Activated CD4-positive, alpha-beta T cell treated with anti-CD3 and anti-CD28 coated beads, Interleukin-2, amount 50 U/mL, for 16 hours (primary cell): ENCODE measurements at regions not wholly inside any gene's neighbourhood (a gene's known extent, or its start where the extent isn't known, plus 50 kb on each side); places are given as distances from the start of the nearest gene placed in this dataset.

Experiments
- DNase-seq: peaks from one replicate; pipeline ENCODE4 v3.0.0-alpha.2; 2020

DNA sequence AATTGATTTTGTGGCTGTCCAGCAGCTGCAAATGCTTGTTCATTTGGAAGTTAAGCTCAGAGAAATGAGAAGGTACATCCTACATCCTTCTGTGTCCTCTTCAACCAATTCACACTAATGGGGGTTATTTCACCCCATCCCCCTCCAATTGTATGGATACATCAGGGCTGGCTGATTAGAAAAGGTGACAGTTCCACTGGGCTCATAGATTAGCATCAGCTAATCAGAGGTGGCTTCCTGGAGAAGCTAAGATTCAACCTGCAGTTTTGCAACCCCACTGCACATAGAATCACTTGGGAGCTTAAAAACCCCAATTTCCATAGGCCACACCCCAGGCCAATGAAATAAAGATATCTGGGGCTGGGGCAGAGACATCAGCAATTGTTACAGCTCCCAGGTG, 217.7 kb upstream of the TLE3 start:
- no peak for DNase-seq

DNA sequence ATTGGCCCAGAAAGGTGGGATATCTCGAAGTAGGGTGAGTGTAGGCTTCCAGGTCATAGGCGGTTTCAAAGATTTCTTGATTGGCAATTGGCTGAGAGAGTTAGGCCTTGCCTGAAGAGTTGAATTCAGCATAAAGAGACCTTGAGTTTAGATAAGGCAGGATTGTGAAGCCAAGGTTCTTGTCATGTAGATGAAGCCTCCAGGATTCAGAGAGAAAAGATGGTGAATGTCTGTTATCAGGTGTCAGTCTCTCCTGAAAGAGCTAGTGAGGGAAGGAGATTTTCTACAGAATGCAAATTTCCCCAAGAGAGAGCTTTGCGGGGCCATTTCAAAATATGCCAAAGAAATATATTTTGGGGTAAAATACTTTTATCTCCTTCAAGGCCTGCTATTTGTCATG, 217.0 kb upstream of the TLE3 start:
- no peak for DNase-seq

DNA sequence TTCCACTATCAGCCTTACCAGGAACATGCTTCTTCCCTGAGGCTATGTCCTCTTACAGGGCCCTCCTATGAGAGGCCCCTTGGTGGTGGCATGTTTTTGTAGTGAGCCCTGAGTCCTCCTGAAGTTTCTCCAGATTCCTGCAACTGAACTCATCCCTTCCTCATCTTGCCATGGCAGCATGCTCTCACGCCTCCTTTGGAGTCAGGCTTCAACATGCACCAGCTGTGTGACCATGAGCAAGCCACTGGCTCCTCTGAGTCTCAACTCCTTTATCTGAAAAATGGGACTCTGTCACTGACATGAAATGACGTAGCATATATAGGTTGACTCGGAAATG, 216.3 kb upstream of the TLE3 start:
- DNase-seq, result no peak

DNA sequence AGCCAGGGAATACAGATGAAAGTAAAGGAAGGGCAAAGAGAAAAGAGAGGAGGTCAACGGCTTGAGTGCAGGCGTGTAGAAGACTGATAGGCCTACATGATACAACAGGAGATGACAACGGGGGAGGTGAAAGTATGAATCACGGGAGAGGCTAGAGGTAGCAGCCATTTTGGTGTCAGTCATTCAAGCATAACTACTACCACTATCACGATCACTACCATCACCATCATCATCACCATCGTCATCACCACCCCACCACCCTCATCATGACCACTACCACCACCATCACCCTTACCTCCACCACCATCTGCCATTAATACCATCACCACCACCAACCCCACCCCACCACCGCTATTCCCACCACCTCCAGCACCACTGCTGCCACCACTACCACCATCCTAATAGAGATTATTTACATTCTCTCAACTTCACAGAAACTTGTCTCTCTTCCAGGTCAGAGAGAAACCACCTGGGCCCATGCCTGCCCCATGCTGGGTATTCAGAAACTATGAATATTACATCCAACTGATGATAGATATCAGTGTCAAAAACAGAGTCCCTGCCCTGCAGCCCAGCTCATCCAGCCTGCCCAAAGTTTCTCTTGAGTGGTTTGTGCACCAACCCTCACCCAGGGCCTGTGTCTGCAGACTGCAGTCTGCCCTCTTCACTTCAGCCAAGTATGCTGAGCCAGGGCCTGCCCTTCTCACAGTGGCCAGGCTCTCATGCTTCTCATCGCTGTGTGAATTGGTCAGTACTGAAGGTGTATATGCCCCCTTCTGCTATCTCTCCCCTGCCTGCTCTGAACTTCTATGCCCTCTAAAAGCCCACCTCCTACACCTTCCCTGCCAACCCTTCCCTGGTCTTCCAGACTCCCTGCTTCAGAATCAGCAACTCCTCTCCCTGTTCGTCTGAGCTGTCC, 215.6 kb upstream of the TLE3 start:
- no peak for DNase-seq

DNA sequence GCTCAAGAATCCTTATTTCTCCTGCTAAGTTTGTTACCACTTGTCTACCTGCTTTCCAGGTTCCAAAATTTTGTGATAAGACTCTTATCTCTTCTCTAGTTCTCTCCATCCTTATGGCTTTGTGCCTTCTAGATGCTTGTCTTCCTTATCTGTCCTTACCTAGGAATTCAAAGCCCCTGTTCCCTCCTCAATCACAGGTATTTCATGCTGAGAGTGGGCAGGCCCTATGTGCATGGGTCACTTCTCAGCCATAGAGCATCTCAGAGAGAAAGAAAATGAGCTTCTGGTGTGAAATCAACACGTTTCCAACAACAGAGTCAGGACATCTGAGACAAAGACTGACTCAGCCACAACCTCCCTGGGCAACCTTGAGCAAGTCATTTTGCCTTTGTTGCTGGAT, 214.1 kb upstream of the TLE3 start:
- DNase-seq, result no peak

DNA sequence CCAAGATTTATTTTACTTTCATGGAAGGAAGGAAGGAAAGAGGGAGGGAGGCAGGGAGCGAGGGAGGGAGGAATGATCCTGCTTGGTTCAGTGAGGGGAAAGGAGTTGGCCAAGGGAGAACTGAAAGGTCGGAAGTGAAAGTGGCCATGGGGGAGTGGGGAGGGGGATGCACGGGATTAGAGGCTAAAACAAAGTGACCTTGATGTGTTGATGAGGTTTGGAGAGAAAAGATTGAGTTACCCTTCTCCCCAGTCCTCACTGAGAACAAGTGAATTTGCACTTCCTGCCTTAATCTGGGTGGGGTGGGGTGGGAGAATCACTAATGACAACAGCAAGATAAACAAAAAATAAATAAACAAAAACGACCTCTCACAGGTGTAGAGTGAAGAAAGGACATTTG, 212.0 kb upstream of the TLE3 start:
- no peak for DNase-seq

DNA sequence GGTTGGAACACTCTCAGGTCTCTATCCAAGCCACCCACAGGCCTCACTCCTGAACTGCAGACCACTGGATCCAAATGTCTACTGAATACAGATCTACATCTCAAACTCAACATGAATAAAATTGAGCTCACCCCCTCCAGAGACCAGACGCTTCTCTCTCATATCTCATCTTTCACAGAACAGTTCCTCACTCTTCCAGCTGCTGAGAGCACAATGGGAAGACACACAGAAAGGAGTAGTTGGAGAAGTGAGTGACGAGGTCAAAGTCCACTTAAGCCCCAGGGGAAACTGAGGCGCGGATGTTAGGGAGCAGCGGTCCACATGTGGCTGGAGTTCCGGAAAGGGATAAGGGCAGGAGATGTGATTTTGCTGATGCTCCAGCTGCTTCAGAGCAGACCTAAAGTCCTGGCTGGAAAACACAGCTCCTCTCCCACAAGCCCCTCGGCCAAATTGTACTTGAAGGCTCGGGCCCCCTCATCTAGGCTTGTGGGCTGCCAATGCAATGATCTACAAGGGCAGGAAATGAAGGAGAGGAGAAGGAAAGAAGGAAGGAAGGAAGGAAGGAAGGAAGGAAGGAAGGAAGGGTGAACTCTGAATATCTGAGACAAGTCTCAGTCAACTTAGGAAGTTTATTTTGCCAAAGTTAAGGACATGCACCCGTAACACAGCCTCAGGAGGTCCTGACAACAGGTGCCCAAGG, 211.2 kb upstream of the TLE3 start:
- no peak for DNase-seq

DNA sequence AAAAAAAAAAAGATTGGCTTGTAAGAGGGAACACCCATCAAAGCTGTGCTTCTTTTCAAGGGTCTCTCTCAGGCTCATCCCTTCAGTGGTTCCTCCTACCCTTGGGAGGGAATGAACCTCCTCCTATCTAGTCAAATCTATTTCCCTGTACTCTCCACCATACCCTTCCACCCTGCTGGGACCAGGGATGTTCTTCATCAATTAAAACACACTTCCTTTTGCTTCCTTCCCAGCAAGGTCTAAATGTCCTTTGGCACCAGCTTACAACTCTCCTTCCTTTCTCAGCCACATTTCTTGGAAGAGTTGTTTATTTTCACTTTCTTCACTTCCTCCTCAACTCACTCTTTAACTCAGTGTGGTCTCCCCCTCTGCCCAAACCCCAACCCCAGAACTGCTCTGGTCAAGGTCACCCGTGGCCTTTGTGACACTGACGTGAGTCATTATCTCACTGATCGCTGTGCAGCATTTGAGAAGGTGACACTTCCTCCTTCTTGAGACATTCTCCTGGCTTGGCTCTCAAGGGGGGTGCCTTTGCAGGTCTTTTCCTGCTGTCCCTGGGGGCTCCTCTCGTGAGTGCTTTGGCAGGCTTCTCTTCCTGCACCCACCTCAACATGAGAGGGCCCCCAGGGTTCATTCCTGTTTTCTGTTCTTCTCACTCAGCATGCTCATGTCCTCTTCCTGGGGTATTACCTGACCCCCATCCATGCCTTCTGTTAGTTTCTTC, 210.5 kb upstream of the TLE3 start:
- DNase-seq, result peak; percentile 47

DNA sequence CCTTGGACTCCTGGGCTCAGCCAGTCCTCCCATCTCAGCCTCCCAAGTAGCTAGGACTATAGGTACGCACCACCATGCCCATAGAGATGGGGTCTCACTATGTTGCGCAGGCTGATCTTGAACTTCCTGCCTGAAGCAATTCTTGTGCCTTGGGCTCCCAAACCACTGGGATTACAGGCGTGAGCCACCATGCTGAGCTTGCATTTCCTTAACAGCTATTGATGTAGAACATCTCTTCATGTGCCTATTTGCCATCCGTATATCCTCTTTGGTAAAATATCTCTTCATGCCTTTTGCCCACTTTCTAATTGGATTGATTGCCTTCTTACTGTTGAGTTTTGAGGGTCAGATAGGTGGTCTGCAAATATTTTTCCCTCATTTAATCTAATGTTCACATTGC, 208.9 kb upstream of the TLE3 start:
- no peak for DNase-seq

DNA sequence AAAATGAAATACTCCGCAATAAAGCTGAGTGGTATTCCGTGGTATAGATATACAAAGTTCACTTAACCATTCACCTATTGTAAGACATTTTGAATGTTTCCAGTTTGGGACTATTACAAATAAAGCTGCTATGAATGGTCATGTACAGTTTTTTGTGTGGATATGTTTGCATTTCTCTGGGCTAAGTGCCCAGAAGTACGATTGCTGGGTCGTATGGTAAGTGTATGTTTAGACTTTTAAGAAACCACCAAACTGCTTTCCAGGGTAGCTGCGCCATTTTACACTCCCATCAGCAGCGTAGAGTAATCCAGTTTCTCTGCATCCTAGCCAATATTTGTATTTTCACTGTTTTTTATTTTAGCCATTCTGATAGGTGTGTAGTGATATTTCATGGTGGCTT, 208.4 kb upstream of the TLE3 start:
- DNase-seq, result no peak

DNA sequence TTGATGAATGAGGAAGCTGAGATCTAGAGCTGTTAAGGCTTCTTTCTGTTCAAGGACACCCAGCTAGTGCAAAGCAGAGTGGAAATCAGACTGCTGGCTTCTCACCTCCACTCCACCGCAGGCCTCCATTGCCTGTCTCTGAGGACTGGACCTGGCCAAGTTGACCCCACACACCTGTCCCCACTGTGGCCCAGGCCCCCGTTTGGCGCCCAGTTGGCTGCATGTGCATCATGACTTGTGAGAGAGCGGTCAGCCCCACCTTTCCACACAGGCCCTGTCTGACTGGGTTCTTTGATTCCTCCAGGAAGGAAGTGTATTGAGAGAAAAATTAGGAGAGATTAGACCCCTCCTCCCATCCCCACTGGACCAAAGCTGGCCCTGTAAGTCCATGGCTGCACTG, 206.3 kb upstream of the TLE3 start:
- no peak for DNase-seq

DNA sequence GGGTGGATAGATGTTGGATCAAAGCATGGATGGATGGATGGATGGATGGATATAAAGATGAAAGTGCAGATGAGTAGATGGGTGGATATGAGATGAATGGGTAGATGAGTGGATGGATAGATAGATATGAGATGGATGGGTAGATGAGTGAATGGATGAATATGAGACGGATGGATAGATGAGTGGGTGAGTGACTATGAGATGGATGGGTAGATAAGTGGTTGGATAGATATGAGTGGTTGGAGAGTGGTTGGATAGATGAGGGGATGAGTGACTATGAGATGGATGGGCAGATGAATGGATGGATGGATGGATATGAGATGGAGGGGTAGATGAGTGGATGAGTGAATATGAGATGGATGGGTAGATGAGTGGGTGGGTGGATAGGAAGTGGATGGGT, 204.6 kb upstream of the TLE3 start:
- DNase-seq, result no peak

DNA sequence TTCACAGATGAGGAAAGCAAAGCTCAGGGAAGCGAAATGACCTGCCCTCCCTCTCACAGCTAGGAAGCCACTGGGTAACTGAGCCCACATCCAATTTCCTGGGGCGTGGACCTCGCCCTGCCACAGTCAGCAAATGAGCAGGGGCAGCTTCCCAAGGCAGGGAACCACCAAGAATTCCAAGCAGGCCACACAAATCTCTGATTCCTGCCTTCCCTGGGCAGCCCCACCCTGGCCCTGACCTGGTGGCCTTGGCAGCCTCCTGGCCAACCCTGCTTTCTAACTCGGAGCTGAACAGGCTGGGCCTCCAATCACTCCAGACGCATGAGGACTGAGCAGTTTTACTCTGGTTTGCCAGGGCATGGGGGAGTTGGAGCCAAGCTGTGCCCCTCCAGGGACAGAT, 203.7 kb upstream of the TLE3 start:
- no peak for DNase-seq

DNA sequence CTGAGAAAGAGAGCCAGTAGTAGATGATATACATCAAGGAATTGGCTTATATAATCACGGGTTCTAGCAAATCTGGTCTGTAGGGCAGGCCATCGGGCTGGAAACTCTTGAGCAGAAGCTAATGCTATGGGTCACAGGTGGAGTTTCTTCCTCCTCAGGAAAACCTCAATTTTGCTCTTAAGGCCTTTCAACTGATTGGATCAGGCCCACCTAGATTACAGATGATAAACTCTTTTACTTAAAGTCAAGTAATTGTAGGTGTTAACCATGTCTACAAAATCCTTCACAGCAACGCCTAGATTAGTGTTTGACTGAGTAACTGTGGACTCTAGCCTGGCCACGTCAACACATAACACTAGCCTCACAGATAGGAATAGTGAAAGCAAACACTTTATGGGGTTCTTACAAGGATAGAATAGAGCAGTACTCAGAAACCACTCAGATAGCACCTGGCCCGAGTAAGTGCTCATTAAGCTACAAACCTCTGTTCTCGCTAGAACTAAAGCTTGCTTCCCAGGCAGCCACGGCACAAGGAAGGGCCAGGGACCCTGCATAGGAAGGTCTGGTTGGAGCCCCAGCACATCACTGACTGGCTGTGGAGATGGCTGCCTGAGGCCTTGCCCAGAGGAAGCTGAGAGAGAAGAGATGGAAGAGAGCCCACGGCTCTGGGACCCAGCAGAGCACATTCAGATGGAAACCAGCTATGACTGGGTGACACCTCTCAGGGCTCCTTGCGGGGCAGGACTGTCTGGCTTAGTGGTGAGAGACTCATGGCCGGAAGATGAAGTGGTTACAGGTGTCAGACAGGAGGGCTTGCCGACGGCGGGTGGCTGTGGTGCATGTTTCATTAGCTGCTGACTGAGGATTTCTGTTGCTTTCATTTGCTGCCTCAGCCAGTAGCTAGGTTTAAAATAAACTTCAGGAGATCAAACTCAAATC, 202.5 kb upstream of the TLE3 start:
- peak; percentile 92 for DNase-seq

DNA sequence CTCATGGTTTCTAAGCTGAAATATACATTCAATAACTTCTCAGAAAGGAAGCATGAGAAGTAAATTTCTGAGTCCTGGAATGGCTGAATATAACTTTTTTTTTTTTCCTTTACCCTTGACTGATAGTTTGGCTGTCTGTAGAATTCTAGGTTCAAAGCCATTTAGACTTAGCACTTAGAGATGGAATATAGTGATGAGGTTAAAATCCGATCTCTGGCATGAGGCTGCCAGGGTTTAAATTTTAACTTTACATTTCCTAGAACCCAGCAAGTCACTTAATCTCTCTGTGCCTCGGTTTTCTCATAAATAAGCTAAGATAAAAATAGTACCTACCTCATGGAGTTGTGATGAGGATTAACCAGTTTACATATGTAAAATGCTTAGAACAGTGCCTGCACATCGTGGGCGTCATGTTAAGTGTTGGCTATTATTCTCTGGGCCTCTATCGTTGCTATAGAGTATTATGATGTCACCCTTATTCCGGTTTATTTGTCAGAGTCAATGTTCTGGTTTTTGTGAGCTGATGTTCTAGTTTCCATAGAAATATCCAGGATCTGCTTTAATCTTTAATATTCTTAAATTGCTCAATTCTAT, 199.8 kb upstream of the TLE3 start:
- no peak for DNase-seq

DNA sequence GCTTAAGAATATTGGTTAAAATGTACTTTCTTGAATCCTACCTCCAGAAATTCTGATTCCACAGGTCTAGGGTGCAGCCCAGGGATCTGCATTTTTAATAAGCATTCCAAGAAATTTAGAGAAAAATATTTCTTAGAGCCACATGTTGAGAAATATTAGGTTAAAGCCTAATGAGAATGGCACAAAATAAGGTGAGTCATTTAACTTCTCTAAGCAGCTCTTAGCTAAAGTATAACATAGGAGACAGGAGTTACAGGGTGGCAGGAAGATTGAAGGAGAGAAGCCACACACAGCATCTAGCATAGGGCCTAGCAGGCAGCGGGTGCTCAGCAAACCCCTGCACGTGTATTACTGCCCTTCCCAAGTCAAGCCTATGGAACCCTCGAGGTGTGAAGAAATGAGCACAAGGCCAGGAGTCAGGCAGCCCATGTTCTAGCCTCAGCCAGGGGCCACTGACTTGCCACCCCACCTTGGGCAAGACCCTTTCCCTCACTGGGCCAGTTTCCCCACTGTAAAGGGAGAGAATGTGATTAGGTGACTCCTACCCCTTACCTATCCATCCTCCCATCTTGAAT, 197.1 kb upstream of the TLE3 start:
- DNase-seq, result no peak

DNA sequence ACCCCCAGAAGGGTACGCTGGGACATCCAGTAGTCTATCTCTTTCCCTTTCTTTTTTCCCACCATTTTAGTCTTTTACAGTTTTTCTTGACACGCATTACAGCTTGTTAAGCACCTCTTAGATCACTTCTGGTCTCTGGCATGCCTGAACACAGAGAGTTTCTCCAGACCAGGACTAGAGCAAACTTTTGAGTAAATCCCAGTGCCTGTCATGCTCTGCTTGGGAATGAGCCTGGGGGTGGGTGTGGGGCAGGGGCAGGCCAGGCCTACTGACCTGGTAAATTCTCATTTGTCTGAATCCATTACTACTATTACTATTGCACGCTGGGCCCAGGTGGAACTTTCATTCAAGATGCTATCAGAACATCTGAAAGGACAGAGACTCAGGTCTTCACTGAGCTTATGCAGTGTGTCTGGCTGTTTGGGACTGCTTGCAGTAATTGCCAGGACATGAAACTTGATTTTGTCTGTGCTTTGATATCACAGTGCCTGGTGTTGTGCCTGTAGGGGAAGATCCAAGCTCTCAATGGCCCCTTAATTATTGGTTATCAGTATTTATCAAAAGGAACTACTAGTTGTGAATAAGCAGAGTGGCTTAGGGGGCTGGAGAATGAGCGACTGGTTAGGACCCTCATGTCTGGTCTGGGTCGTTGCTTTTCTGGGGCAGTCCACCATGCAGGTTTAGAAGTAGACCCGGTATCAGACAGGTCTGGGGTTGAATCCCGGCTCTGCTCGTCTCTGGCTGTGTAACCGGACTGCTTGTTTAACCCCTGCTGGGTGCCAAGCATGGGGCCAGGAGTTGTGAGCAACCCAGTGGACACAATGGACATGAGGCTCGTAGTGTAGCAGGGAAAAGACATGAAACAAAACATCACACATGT, 196.1 kb upstream of the TLE3 start:
- no peak for DNase-seq

DNA sequence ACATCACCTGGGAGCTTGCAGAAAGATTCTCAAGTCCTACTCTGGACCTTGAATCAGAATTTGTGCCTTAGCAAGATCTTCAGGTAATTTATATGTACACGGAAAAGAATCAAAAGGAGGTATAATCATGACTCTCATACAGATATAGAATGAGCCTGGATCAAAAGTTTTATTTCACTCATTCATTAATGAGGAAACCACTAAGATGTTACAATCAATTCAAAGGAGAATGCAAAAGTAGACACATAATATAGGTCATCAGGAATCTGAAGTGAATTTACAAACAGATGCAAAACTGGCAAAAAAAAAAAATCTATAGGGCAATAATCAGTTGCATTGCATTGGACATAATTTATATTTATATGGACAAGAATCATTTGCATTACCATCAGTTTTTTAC, 195.4 kb upstream of the TLE3 start:
- no peak for DNase-seq

DNA sequence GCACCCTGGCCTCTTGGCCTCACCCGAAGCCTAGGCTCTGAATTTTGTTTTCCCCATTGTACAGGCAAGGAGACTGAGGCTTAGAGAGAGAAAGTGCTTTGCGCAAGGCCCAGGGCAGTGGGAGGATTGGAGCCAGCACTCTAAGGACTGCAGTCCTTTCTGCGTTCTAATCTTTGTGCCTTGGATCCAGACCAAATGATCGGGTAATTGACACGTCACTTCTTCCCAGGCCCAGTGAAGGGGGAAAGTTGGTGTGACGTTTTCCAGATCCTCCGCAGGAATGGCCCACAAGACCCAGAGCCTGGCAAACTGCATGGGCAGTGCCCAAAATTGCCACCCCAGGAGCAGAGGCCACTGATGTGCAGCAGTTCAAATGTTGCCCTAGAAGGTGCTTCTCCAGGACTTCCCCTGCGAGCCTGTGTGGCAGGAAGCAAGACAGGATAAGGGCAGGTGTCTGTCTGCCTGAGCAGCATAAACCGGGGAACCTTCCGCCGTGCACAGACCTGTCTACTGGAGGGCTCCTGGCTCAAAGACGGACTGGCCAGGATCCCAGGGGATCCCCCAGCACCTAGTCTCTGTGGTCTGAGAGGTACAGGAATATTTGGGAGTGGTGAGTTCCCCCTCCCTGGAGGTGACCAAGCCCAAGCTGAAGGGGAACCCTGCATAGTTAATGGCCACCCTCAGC, 194.5 kb upstream of the TLE3 start:
- no peak for DNase-seq
